ENCODE measurements at regions not wholly inside any gene's neighbourhood (a gene's known extent, or its start where the extent isn't known, plus 50 kb on each side); places are given as distances from the start of the nearest gene placed in this dataset.

DNA sequence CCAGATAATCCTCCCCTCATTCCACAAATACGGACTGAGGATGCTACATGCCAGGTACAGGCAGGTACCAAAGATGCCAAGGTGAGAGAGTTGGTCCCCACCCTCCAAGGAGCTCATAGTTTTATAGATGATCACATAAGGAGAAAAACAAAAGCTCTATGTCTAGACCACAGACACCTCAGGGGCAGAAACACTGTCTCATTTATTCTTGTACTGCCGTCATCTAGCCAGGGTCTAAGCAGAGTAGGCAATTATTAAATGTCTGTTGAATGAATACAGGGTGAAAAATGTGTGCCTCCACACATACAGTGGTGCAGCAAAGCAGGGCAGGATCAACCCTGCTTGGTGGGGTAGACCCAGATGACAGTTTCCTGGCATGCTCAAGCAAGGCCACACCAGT is 439.8 kb upstream of the JARID2 start:
- TF ChIP-seq, protein P1, sequence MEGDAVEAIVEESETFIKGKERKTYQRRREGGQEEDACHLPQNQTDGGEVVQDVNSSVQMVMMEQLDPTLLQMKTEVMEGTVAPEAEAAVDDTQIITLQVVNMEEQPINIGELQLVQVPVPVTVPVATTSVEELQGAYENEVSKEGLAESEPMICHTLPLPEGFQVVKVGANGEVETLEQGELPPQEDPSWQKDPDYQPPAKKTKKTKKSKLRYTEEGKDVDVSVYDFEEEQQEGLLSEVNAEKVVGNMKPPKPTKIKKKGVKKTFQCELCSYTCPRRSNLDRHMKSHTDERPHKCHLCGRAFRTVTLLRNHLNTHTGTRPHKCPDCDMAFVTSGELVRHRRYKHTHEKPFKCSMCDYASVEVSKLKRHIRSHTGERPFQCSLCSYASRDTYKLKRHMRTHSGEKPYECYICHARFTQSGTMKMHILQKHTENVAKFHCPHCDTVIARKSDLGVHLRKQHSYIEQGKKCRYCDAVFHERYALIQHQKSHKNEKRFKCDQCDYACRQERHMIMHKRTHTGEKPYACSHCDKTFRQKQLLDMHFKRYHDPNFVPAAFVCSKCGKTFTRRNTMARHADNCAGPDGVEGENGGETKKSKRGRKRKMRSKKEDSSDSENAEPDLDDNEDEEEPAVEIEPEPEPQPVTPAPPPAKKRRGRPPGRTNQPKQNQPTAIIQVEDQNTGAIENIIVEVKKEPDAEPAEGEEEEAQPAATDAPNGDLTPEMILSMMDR (IDR thresholded peaks at IDR 0.05): no peak
- Histone ChIP-seq H3K4me2 (ENCODE audit: low read length) (no peak overlapping the region), H3K4me1 (no peaks in the 10 kb centered on the region), H3K4me3 (ENCODE audit: low read depth, low read length) (no peak overlapping the region), H3K27me3 (ENCODE audit: control insufficient read depth, insufficient read depth, low read length) (no peaks in the 10 kb centered on the region), H3K36me3 (ENCODE audit: control insufficient read depth, insufficient read depth, low read length) (no peaks in the 10 kb centered on the region), H3K27ac (no peak overlapping the region), H3K79me2 (no peaks in the 10 kb centered on the region), H3K9me3 (ENCODE audit: control insufficient read depth, low read length) (no peaks in the 10 kb centered on the region), H2AFZ (no peak overlapping the region), H3K9ac (no peak overlapping the region)

DNA sequence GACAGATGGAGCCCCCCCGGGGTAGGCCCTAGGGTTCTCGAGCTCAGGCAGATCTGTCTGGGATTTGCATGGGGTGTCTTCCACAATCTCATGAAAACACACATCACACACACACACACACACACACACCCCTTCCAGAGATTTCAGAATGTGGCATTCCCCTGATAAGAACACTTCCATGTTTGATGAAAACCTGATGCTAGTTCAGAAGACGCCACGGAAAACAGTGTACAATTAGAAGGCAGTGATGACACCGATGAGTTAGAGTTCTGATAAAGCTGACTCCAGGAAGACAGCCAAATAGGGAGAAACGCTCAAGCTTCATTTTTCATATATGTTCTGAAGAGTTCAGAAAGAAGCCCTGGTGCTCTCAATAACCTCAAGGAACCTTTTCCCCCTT is 438.7 kb upstream of the JARID2 start:
- no peak overlapping the region for H2AFZ ChIP-seq
- no peak overlapping the region for H3K9ac ChIP-seq
- no peaks in the 10 kb centered on the region for H3K36me3 ChIP-seq (ENCODE audit: control insufficient read depth, insufficient read depth, low read length)
- H3K4me1 ChIP-seq: no peaks in the 10 kb centered on the region
- H3K27me3 ChIP-seq (ENCODE audit: control insufficient read depth, insufficient read depth, low read length): no peaks in the 10 kb centered on the region
- TF ChIP-seq, protein P1 (IDR thresholded peaks at IDR 0.05): no peak
- H3K4me2 ChIP-seq (ENCODE audit: low read length): no peak overlapping the region
- no peaks in the 10 kb centered on the region for H3K9me3 ChIP-seq (ENCODE audit: control insufficient read depth, low read length)
- H3K27ac ChIP-seq: no peak overlapping the region
- H3K79me2 ChIP-seq: no peaks in the 10 kb centered on the region
- no peak overlapping the region for H3K4me3 ChIP-seq (ENCODE audit: low read depth, low read length)

- Histone ChIP-seq H3K27ac (no peak overlapping the region), H2AFZ (no peak overlapping the region), H3K4me3 (ENCODE audit: low read depth, low read length) (no peak overlapping the region), H3K4me1 (no peaks in the 10 kb centered on the region), H3K79me2 (no peaks in the 10 kb centered on the region), H3K9me3 (ENCODE audit: control insufficient read depth, low read length) (no peaks in the 10 kb centered on the region), H3K27me3 (ENCODE audit: control insufficient read depth, insufficient read depth, low read length) (no peaks in the 10 kb centered on the region), H3K4me2 (ENCODE audit: low read length) (no peak overlapping the region), H3K9ac (no peak overlapping the region), H3K36me3 (ENCODE audit: control insufficient read depth, insufficient read depth, low read length) (no peaks in the 10 kb centered on the region)
- TF ChIP-seq, protein P1 (IDR thresholded peaks at IDR 0.05): no peak
Observed at GRCh38 chr6:14807971-14808370, 437.9 kb upstream of the JARID2 start.

DNA sequence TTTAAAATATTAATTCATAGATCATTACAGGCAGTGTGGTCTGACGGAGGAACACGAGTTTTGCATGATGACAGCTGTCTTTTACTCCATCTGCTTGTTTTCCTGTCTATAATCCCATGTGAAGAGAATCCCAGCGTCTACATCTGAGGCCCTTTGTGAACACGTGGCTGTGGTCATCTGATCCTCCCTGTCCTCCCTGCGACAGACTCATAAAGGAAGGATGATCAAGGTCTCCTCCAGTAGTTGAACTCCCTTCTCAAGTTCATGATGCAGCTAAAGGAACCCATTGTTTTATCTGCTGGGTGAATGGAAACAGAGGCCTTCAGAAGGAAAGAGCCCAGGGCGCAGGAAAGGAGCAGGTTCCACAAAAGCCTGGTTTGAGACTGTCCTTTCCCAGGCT is 435.8 kb upstream of the JARID2 start:
- no peak overlapping the region for H3K27ac ChIP-seq
- no peaks in the 10 kb centered on the region for H3K27me3 ChIP-seq (ENCODE audit: control insufficient read depth, insufficient read depth, low read length)
- TF ChIP-seq, protein P1 (IDR thresholded peaks at IDR 0.05): no peak
- no peaks in the 10 kb centered on the region for H3K9me3 ChIP-seq (ENCODE audit: control insufficient read depth, low read length)
- no peak overlapping the region for H3K4me3 ChIP-seq (ENCODE audit: low read depth, low read length)
- H2AFZ ChIP-seq: no peak overlapping the region
- no peaks in the 10 kb centered on the region for H3K4me1 ChIP-seq
- H3K36me3 ChIP-seq (ENCODE audit: control insufficient read depth, insufficient read depth, low read length): no peaks in the 10 kb centered on the region
- no peak overlapping the region for H3K9ac ChIP-seq
- no peak overlapping the region for H3K4me2 ChIP-seq (ENCODE audit: low read length)
- H3K79me2 ChIP-seq: no peaks in the 10 kb centered on the region

GRCh38 chr6:14811775-14812428 is 434.0 kb upstream of the JARID2 start:
- TF ChIP-seq, protein P1 (IDR thresholded peaks at IDR 0.05): no peak
- H3K27ac ChIP-seq: no peak overlapping the region
- no peaks in the 10 kb centered on the region for H3K4me1 ChIP-seq

More at GRCh38 chr6:14811775-14812428, 434.0 kb upstream of the JARID2 start:
- Histone ChIP-seq H3K27me3 (ENCODE audit: control insufficient read depth, insufficient read depth, low read length) (no peaks in the 10 kb centered on the region), H3K79me2 (no peaks in the 10 kb centered on the region), H3K9ac (no peak overlapping the region), H3K4me3 (ENCODE audit: low read depth, low read length) (no peak overlapping the region), H3K36me3 (ENCODE audit: control insufficient read depth, insufficient read depth, low read length) (no peaks in the 10 kb centered on the region), H3K9me3 (ENCODE audit: control insufficient read depth, low read length) (no peaks in the 10 kb centered on the region), H3K4me2 (ENCODE audit: low read length) (no peak overlapping the region), H2AFZ (no peak overlapping the region)

All from parathyroid adenoma (tissue), 2 donors.